Tongue (tissue), 1 donor: ENCODE measurements at regions not wholly inside any gene's neighbourhood (a gene's known extent, or its start where the extent isn't known, plus 50 kb on each side); places are given as distances from the start of the nearest gene placed in this dataset.
A peak's percentile ranks its signal among the peaks of the same experiment; 100 is the strongest.

ENCODE experiments used
- DNase-seq: peaks from one replicate; pipeline ENCODE4 v3.0.0-alpha.2; 2015

GRCh38 chrX:6472652-6473342 is 62.1 kb downstream of the VCX3A start:
- DNase-seq: no peak

GRCh38 chrX:6468706-6469105 is 66.2 kb downstream of the VCX3A start:
- no peak for DNase-seq

GRCh38 chrX:6465756-6466155 is 69.2 kb downstream of the VCX3A start:
- DNase-seq: no peak

GRCh38 chrX:6464726-6465125 is 70.2 kb downstream of the VCX3A start:
- DNase-seq: no peak

GRCh38 chrX:6460893-6461490 is 73.9 kb downstream of the VCX3A start:
- DNase-seq: no peak

- no peak for DNase-seq
Measured at GRCh38 chrX:6456196-6456595, 78.7 kb downstream of the VCX3A start.

GRCh38 chrX:6449946-6450345 is 85.0 kb downstream of the VCX3A start:
- DNase-seq: no peak

- peak; percentile 43 for DNase-seq
Measured at GRCh38 chrX:6448003-6448402, 86.9 kb downstream of the VCX3A start.

GRCh38 chrX:6446582-6446981 is 88.3 kb downstream of the VCX3A start:
- DNase-seq: no peak

- DNase-seq: no peak
Measured at GRCh38 chrX:6440648-6441047, 94.3 kb downstream of the VCX3A start.

- DNase-seq: no peak
Measured at GRCh38 chrX:6432226-6432625, 102.7 kb downstream of the VCX3A start.

GRCh38 chrX:6407542-6407941 is 127.4 kb downstream of the VCX3A start:
- DNase-seq: no peak

- DNase-seq: peak; percentile 0
Measured at GRCh38 chrX:6386837-6387236, 148.1 kb downstream of the VCX3A start.

- no peak for DNase-seq
Measured at GRCh38 chrX:6384921-6385320, 150.0 kb downstream of the VCX3A start.

GRCh38 chrX:6384371-6384770 is 150.5 kb downstream of the VCX3A start:
- peak; percentile 2 for DNase-seq

- DNase-seq: no peak
Measured at GRCh38 chrX:6383917-6384316, 151.0 kb downstream of the VCX3A start.

GRCh38 chrX:6383488-6383887 is 151.4 kb downstream of the VCX3A start:
- DNase-seq: no peak

GRCh38 chrX:6382284-6382683 is 152.6 kb downstream of the VCX3A start:
- no peak for DNase-seq

GRCh38 chrX:6377103-6377764 is 148.6 kb upstream of the NLGN4X start:
- no peak for DNase-seq

- DNase-seq: no peak
Measured at GRCh38 chrX:6374556-6374955, 145.9 kb upstream of the NLGN4X start.

- no peak for DNase-seq
Measured at GRCh38 chrX:6372981-6373380, 144.3 kb upstream of the NLGN4X start.

- DNase-seq: no peak
Measured at GRCh38 chrX:6371353-6371752, 142.7 kb upstream of the NLGN4X start.

GRCh38 chrX:6363188-6363587 is 134.5 kb upstream of the NLGN4X start:
- DNase-seq: peak; percentile 0

- DNase-seq: no peak
Measured at GRCh38 chrX:6325437-6325836, 96.8 kb upstream of the NLGN4X start.
